Left ventricle myocardium inferior (tissue), 1 donor: ENCODE measurements at regions not wholly inside any gene's neighbourhood (a gene's known extent, or its start where the extent isn't known, plus 50 kb on each side); places are given as distances from the start of the nearest gene placed in this dataset.

Experiments
- DNase-seq: peaks from one replicate; pipeline ENCODE4 v3.0.0-alpha.2; 2020
- H3K27ac ChIP-seq: fragments of 200-600 bp; replicated peaks from 2 replicates; pipeline ENCODE4 v1.8.0; 2021
- H3K27me3 ChIP-seq: fragments of 200-600 bp; 2 replicates; pipeline ENCODE4 v1.8.0; 2021; ENCODE audit warnings: low read depth
- H3K36me3 ChIP-seq: fragments of 200-600 bp; 2 replicates; pipeline ENCODE4 v1.8.0; 2021
- H3K4me1 ChIP-seq: fragments of 200-600 bp; 2 replicates; pipeline ENCODE4 v1.8.0; 2021
- H3K4me3 ChIP-seq: fragments of 200-600 bp; 2 replicates; pipeline ENCODE4 v1.8.0; 2021; ENCODE audit warnings: mild to moderate bottlenecking, moderate library complexity
- H3K9me3 ChIP-seq: fragments of 200-600 bp; replicated peaks from 2 replicates; pipeline ENCODE4 v1.8.0; 2021
- CTCF ChIP-seq: fragments of 200-600 bp; IDR thresholded peaks from 2 replicates; pipeline ENCODE4 v1.8.0; 2021; ENCODE audit warnings: antibody characterized with exemption, mild to moderate bottlenecking, borderline replicate concordance
- intact Hi-C: fragments of 100-400 bp; cut with micrococcal nuclease; formaldehyde crosslinking; loops from one replicate; pipeline ENCODE4 v1.11.0; 2022
- donor health status: DM: no; HTN: yes; CAD: no; lungs with severe emphysema.

GRCh38 chr2:51866361-51866760, 834.4 kb upstream of the NRXN1 start:
- H3K36me3 ChIP-seq: no peaks in the 10 kb centered on the region
- no peak overlapping the region for H3K4me3 ChIP-seq
- no peak overlapping the region for H3K27ac ChIP-seq
- no peaks in the 10 kb centered on the region for H3K4me1 ChIP-seq
- H3K9me3 ChIP-seq: peaks cover 17% of the 10 kb centered on the region
- no peak for DNase-seq
- intact Hi-C loops: no loop called here
- H3K27me3 ChIP-seq: no peaks in the 10 kb centered on the region
- TF ChIP-seq CTCF: no peak

GRCh38 chr2:51859260-51859659, 827.3 kb upstream of the NRXN1 start:
- no peak for TF ChIP-seq CTCF
- Histone ChIP-seq H3K4me3 (no peak overlapping the region), H3K27me3 (no peaks in the 10 kb centered on the region), H3K36me3 (no peaks in the 10 kb centered on the region), H3K9me3 (peaks cover 24% of the 10 kb centered on the region), H3K4me1 (no peaks in the 10 kb centered on the region), H3K27ac (no peak overlapping the region)
- intact Hi-C loops: no loop called here
- DNase-seq: no peak

- DNase-seq: no peak
- TF ChIP-seq CTCF: no peak
- H3K4me3 ChIP-seq: no peak overlapping the region
- no peaks in the 10 kb centered on the region for H3K27me3 ChIP-seq
- H3K4me1 ChIP-seq: no peaks in the 10 kb centered on the region
- no peak overlapping the region for H3K27ac ChIP-seq
- H3K9me3 ChIP-seq: peaks cover 16% of the 10 kb centered on the region
- no peaks in the 10 kb centered on the region for H3K36me3 ChIP-seq
- intact Hi-C loops: no loop called here
Observed at GRCh38 chr2:51855683-51856082, 823.8 kb upstream of the NRXN1 start.

- DNase-seq: no peak
- Histone ChIP-seq H3K36me3 (no peaks in the 10 kb centered on the region), H3K4me3 (no peak overlapping the region), H3K27me3 (no peaks in the 10 kb centered on the region), H3K9me3 (peaks cover 19% of the 10 kb centered on the region), H3K27ac (no peak overlapping the region), H3K4me1 (no peaks in the 10 kb centered on the region)
- TF ChIP-seq CTCF: no peak
- intact Hi-C loops: no loop called here
Observed at GRCh38 chr2:51846796-51847195, 814.9 kb upstream of the NRXN1 start.

GRCh38 chr2:51846018-51846417, 814.1 kb upstream of the NRXN1 start:
- Histone ChIP-seq H3K9me3 (peaks cover 19% of the 10 kb centered on the region), H3K4me1 (no peaks in the 10 kb centered on the region), H3K4me3 (no peak overlapping the region), H3K27me3 (no peaks in the 10 kb centered on the region), H3K36me3 (no peaks in the 10 kb centered on the region), H3K27ac (no peak overlapping the region)
- intact Hi-C loops: no loop called here
- TF ChIP-seq CTCF: no peak
- DNase-seq: no peak

- DNase-seq: no peak
- Histone ChIP-seq H3K4me3 (no peak overlapping the region), H3K36me3 (no peaks in the 10 kb centered on the region), H3K4me1 (no peaks in the 10 kb centered on the region), H3K27ac (no peak overlapping the region), H3K9me3 (peaks cover 19% of the 10 kb centered on the region), H3K27me3 (no peaks in the 10 kb centered on the region)
- intact Hi-C loops: no loop called here
- no peak for TF ChIP-seq CTCF
Observed at GRCh38 chr2:51844596-51844995, 812.7 kb upstream of the NRXN1 start.
